KMS-11 (cell line): ENCODE measurements at regions not wholly inside any gene's neighbourhood (a gene's known extent, or its start where the extent isn't known, plus 50 kb on each side); places are given as distances from the start of the nearest gene placed in this dataset.

Experiments
- H2AFZ ChIP-seq: fragments of 200-600 bp; sonication (generic); 2 replicates; pipeline ENCODE4 v1.6.1; 2016; ENCODE audit warnings: antibody characterized with exemption, mixed run types, low read depth
- H3K27ac ChIP-seq: fragments of 200-600 bp; sonication (generic); 2 replicates; pipeline ENCODE4 v1.6.1; 2016; ENCODE audit warnings: mild to moderate bottlenecking, mixed run types
- H3K27me3 ChIP-seq: fragments of 200-600 bp; sonication (generic); 2 replicates; pipeline ENCODE4 v1.6.1; 2017; ENCODE audit warnings: mild to moderate bottlenecking, low read depth, mixed run types, moderate library complexity; ENCODE audit not compliant: insufficient read depth
- H3K36me3 ChIP-seq: fragments of 200-600 bp; sonication (generic); 2 replicates; pipeline ENCODE4 v1.6.1; 2017; ENCODE audit warnings: mild to moderate bottlenecking, mixed run types; ENCODE audit not compliant: insufficient read depth
- H3K4me1 ChIP-seq: fragments of 200-600 bp; sonication (generic); 2 replicates; pipeline ENCODE4 v1.6.1; 2016; ENCODE audit warnings: mild to moderate bottlenecking, low read depth, mixed run types; ENCODE audit not compliant: poor library complexity, severe bottlenecking
- H3K4me2 ChIP-seq: fragments of 200-600 bp; sonication (generic); 2 replicates; pipeline ENCODE4 v1.7.0; 2016; ENCODE audit warnings: mild to moderate bottlenecking, mixed run types
- H3K4me3 ChIP-seq: fragments of 200-600 bp; sonication (generic); IDR thresholded peaks from 2 replicates; pipeline ENCODE4 v1.6.1; 2017; ENCODE audit warnings: low read depth, low read length, mixed read lengths; ENCODE audit not compliant: insufficient read depth
- H3K79me2 ChIP-seq: fragments of 200-600 bp; sonication (generic); 2 replicates; pipeline ENCODE4 v1.6.1; 2016; ENCODE audit warnings: low read depth, mixed run types; ENCODE audit not compliant: insufficient read depth
- H3K9ac ChIP-seq: fragments of 200-600 bp; sonication (generic); 2 replicates; pipeline ENCODE4 v1.6.1; 2016; ENCODE audit warnings: mild to moderate bottlenecking, mixed run types
- H4K20me1 ChIP-seq: fragments of 200-600 bp; sonication (generic); 2 replicates; pipeline ENCODE4 v1.6.1; 2016; ENCODE audit warnings: mild to moderate bottlenecking, mixed run types; ENCODE audit not compliant: insufficient read depth
- TF ChIP-seq, protein P1 (sequence below): fragments of 200-600 bp; sonication (generic); conservative IDR thresholded peaks from 2 replicates; pipeline ENCODE4 v1.6.1; 2017; ENCODE audit warnings: low read depth, mild to moderate bottlenecking, antibody characterized with exemption, low read length, moderate library complexity, mixed read lengths

DNA sequence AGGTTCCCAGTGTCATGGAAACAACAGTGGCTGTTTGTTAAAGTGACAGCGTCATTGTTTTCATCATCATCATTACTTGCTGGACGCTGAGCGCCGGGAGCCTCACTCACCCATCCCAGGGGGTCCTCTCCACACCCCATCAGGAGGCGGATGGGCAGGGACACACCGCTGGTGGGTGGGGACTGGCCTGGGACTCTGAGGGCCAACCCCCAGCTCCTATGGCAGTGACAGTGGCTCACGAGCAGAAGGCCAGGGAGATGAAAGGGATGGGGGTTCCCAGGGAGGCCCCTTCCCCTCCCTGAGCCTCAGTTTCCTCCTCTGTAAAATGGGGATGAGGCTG lies 76.6 kb upstream of the PRR5 start:
- Histone ChIP-seq H3K36me3 (no peaks in the 10 kb centered on the region), H3K4me2 (no peak overlapping the region), H4K20me1 (no peaks in the 10 kb centered on the region), H3K4me3 (no peak overlapping the region), H3K9ac (no peak overlapping the region), H3K79me2 (no peaks in the 10 kb centered on the region), H2AFZ (no peak overlapping the region), H3K4me1 (no peaks in the 10 kb centered on the region), H3K27ac (no peak overlapping the region), H3K27me3 (peaks cover 3% of the 10 kb centered on the region; the same call in 1 of the 2 replicates)
- TF ChIP-seq, protein P1, sequence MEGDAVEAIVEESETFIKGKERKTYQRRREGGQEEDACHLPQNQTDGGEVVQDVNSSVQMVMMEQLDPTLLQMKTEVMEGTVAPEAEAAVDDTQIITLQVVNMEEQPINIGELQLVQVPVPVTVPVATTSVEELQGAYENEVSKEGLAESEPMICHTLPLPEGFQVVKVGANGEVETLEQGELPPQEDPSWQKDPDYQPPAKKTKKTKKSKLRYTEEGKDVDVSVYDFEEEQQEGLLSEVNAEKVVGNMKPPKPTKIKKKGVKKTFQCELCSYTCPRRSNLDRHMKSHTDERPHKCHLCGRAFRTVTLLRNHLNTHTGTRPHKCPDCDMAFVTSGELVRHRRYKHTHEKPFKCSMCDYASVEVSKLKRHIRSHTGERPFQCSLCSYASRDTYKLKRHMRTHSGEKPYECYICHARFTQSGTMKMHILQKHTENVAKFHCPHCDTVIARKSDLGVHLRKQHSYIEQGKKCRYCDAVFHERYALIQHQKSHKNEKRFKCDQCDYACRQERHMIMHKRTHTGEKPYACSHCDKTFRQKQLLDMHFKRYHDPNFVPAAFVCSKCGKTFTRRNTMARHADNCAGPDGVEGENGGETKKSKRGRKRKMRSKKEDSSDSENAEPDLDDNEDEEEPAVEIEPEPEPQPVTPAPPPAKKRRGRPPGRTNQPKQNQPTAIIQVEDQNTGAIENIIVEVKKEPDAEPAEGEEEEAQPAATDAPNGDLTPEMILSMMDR: no peak

DNA sequence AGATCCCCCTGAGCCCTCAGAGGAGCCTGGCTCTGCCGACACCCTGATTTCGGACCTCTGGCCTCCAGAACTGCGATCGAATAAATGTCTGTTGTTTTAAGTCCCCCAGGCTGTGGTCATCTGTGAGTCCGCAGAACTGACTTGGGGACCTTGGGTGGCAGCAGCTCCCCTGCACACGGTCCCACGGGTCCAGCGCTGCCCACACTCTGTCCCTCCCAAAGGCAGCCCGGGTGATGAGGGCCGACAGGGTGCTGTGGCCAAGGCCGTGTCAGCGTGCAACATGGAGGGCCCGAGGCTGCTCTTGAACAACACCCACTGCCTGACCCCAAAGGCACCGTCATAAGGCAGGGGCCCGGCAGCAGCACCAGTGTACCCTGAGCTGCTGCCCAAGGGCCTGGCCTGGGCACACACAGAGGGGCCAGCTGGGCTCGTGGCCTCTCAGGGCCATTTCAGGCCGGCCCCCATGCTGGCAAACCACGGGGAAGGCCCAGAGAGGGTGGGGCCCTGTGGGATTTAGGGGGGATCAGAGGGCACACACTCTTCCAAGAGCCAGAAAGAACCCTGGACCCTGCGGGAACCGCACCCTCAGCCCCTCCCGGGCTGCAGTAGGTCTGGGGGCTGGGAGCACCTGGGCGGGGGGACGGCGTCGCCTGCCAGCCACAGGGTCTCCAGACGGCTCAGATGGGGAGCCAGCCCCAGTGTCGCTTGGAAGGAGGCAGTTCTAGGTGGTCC lies 77.1 kb upstream of the PRR5 start:
- Histone ChIP-seq H3K27me3 (peaks cover 3% of the 10 kb centered on the region; the same call in 1 of the 2 replicates), H3K9ac (no peak overlapping the region), H3K4me1 (no peaks in the 10 kb centered on the region), H2AFZ (no peak overlapping the region), H4K20me1 (no peaks in the 10 kb centered on the region), H3K79me2 (no peaks in the 10 kb centered on the region), H3K4me2 (no peak overlapping the region), H3K36me3 (no peaks in the 10 kb centered on the region), H3K4me3 (no peak overlapping the region), H3K27ac (no peak overlapping the region)
- TF ChIP-seq, protein P1: no peak

DNA sequence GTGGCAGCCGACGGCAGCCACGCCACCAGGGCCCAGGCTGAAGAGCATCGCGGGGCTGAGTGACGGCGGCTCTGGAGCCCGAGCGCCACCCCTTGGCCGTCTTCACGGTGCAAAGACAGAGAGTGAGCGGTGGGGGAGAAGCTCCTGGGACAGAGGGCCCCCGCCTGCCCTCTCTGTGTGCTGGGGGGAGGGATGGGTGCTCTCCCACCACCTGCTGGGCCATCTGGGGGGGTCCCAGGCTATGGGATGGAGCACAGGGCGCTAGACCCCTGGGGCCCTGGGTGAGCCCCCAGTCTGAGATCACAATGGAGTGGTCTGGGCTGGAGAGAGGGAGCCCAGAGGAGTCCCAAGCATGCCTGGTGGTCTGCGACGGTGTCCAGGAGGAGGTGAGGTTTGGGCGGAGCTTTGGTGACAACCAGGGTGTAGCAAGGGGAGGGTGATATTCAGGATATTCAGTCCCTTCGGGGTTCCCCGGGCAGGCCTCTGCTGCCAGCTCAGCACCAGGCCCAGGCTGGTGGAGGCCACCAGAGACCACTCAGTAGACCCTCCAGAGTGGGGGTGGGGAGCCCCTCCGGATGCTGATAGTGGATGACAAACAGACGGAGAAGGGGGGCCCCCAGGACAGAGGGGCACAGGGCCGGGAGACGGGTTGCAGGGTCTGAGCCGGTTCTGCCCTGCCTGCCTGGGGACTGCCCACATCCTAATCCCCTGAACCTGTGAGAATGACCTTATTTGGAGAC lies 78.1 kb upstream of the PRR5 start:
- H3K27ac ChIP-seq: no peak overlapping the region
- H3K27me3 ChIP-seq: peaks cover 3% of the 10 kb centered on the region; the same call in 1 of the 2 replicates
- no peak overlapping the region for H3K9ac ChIP-seq
- H3K4me3 ChIP-seq: no peak overlapping the region
- TF ChIP-seq, protein P1: no peak
- no peak overlapping the region for H3K4me2 ChIP-seq
- no peaks in the 10 kb centered on the region for H3K4me1 ChIP-seq
- no peak overlapping the region for H2AFZ ChIP-seq
- H3K36me3 ChIP-seq: no peaks in the 10 kb centered on the region
- H4K20me1 ChIP-seq: no peaks in the 10 kb centered on the region
- H3K79me2 ChIP-seq: no peaks in the 10 kb centered on the region

DNA sequence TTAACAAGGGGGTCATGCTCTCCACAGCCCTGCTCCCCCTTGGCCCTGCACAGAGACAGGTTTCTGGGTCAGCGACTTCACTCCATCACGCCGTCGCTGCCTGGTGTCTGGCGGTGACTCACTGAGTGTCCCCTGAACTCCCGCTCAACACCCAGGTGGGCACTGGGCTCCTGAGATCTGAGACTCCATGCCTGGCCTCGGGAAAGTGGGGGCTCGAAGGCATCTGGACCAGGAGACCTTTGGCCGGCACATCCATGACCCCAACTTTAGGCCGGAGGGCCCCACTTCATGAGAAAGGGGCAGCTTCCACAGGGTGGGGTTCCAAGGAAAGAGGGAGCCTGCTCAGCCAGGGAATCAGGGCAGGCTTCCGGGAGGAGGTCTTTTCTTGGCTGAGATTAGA lies 79.3 kb upstream of the PRR5 start:
- no peak overlapping the region for H3K9ac ChIP-seq
- H3K27ac ChIP-seq: no peak overlapping the region
- H3K27me3 ChIP-seq: peaks cover 3% of the 10 kb centered on the region; the same call in 1 of the 2 replicates
- no peaks in the 10 kb centered on the region for H4K20me1 ChIP-seq
- no peaks in the 10 kb centered on the region for H3K4me1 ChIP-seq
- no peak overlapping the region for H3K4me2 ChIP-seq
- no peaks in the 10 kb centered on the region for H3K36me3 ChIP-seq
- no peak overlapping the region for H3K4me3 ChIP-seq
- TF ChIP-seq, protein P1: no peak
- no peak overlapping the region for H2AFZ ChIP-seq
- H3K79me2 ChIP-seq: no peaks in the 10 kb centered on the region
